HG02870 (cell line): ENCODE measurements at regions not wholly inside any gene's neighbourhood (a gene's known extent, or its start where the extent isn't known, plus 50 kb on each side); places are given as distances from the start of the nearest gene placed in this dataset.
"Not testable (repeated sequence)": the region's sequence is repeated elsewhere in the genome, so short reads cannot be mapped to it uniquely, and the experiment has no call there.

Experiments used
- ATAC-seq: cut with Tn5 transposase; IDR thresholded peaks from one replicate; pipeline ENCODE4 v1.9.1; 2021; ENCODE audit warnings: mild to moderate bottlenecking, moderate library complexity; ENCODE audit not compliant: unreplicated experiment

- ATAC-seq: no peak
These were observed 477.0 kb downstream of the PCNX1 start for GRCh38 chr14:71384007-71384845.

DNA sequence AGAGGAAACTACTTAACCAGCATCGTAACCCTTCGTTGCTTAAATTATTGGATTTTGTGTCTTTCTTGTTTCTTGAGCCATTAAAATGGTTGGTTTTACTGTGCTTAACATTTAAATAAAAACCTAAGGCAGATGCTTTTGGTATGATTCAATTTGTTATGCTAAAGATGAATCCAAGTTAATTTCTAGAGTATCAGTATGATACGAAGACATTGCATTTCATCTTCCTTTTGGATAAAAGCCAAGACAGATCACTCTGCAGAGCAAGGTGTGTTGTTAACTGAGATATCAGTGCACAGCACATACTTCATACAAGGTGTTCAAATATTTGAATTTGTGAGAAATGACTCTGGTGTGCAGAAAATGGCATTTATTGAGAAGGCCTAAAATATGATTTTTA lies 480.5 kb downstream of the PCNX1 start:
- no peak for ATAC-seq

DNA sequence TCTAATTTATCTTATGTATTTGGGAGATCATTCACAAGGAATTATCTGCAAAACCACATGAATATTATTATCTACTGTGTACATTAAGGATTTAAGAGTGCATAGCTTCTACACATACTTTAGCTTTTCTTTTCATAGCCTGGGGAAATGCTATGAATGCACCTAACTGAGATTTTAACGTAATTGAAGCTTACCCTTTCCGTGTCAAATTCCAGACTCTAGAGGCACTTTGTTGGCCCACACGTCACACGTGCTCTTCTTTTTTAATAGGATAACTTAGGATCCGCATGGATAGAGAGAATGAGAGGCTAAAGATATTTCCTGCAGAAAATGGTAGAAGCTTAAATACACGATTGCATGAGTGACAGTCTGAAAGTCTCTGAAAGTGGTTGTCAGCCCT lies 481.1 kb downstream of the PCNX1 start:
- no peak for ATAC-seq

DNA sequence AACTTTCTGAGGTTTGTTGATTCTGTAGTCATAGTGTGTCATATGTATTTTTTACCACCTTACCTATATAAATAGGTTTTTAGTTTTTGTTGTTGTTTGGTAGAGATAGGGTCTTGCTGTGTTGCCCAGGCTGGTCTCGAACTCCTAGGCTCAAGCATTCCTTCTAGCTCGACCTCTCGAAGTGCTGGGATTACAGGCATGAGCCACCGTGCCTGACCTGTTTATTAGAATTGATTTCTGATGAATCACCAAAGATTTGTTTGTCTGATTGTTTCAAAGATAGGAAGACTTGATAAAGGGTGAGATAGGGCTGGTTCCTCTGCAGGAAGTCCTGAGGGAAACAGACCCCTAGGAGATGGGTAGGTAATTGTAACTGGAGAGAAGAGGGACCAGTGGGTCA lies 481.6 kb downstream of the PCNX1 start:
- no peak for ATAC-seq

GRCh38 chr14:71394386-71394785 lies 487.1 kb downstream of the PCNX1 start:
- no peak for ATAC-seq

GRCh38 chr14:71395151-71395604 lies 487.9 kb downstream of the PCNX1 start:
- ATAC-seq: no peak

DNA sequence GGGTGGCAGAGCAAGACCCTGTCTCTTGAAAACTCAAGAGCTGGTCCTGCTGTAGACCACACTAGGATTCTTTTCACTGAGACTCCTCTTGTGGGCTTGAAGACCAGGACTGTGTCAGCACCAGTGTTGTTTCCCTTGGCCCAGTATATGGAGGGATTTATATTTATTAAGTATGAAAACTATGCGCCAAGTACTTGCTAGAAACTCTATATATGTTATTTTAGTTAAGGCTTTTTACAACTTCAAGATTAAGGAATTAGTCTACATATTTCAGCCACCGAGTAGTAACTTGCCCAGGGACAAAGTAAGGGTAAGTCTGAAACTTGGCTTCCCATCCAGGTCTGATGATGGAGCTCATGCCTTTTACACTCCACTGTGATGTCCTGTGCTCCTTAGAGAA lies 488.4 kb downstream of the PCNX1 start:
- no peak for ATAC-seq

DNA sequence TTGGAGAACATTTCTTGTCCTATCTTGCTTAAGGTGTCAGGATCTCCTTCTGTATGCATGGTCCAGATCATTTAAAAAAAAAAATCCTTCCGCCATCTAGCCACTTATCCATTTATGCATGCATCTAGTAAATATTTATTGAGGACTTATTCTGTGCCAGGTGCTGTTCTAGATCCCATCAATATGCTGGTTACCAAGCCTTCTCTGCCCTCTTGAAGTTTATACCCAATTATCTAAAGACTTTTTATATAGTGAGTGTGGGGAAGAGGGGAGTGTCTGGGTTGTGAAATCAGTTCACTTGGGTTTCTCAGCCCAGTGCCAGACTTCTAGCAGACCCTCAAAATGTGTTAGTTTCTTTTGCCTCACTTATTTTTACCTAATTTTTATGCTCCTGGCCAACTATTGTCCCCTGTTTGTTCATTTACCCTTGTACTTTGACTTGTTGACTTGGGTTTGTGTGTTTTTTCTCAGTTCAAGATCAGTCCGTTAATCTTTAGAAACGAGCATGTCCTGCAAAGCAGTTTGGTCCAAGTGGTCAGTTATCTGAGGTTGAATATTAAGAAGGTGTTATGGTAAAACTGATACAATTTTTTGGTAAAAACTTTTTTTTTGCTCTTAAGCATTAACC lies 488.9 kb downstream of the PCNX1 start:
- ATAC-seq: no peak

- no peak for ATAC-seq
These were observed 490.1 kb downstream of the PCNX1 start for GRCh38 chr14:71397371-71397770.

GRCh38 chr14:71398450-71398849 lies 491.2 kb downstream of the PCNX1 start:
- peak; percentile 14 for ATAC-seq

DNA sequence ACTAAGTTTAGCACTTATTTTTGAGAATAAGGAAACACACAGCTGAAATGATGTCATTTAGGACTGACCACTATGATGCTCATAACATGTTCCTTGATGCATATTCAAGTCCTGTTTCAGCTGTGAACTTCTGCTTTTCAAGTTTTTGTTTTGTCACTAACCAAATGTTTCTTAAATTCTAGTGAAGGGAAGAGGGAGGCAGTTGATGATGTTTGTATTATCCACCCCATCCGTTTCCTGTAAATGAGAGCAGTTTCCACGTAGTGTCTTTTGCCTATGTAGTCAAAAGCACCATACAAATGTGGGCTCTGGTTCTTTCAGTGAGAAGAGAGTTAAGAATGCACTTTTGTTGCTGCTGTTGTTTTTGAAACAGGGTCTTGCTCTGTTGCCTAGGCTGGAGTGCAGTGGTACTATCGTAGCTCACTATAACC lies 491.8 kb downstream of the PCNX1 start:
- peak; percentile 67 for ATAC-seq

DNA sequence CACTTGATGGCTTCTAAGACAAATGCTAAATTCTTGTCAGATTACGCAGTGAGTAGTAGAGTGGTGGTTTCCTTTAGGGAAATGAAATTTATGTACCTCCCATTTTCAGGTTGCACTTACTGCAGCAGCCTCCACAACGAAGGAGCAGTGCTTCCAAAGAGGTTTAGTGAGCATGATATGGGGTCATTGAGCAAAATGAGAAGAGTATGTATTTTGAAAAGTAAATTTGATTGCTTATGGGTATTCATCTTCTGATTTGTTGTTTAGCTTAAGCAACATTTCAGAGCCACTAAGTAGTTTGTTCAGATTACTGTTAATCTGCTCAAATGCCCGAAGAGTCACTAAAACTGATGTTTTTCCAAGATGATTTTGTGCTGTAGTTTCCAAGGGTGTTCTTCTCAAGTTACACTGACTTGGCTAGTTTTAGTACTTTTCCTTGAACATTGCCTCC lies 493.6 kb downstream of the PCNX1 start:
- no peak for ATAC-seq

GRCh38 chr14:71402415-71402814 lies 495.2 kb downstream of the PCNX1 start:
- ATAC-seq: not testable (repeated sequence)

DNA sequence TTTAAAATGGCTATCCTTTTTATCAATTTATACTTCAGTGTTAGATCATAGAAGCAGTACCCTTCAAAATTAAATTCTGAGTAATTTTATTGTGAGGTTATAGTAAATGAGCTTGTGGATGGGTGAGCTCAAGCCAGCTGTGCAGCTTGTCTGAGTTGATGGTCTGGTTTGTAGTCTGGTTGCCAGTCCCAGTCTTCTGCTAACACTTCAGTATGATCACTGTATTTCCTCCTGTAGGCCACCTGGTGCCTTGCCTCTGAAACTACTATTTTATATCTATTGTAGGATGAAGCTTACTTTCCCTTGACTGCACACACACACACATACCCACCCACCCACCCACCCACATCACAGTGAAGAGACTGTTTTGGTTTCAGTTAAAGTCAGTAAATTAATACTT lies 496.4 kb downstream of the PCNX1 start:
- ATAC-seq: no peak

DNA sequence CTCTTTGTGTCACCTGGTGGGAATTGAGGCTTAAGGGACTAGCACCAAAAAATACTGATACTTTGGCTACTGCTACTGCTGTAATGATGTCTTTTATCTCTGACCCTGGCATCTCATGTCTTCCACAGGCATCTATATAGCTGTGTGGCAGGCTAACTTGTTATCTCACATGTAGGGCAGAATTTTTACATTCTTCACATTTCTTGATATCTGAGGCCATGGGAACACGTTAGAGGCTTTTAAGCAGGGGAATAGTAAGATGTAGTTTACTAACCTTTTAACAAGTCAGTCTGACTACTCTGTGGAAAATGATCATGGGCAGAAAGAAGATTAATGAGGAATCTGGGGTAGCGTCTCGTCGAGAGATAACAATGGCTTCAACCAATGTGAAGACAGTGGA lies 498.4 kb downstream of the PCNX1 start:
- ATAC-seq: no peak

DNA sequence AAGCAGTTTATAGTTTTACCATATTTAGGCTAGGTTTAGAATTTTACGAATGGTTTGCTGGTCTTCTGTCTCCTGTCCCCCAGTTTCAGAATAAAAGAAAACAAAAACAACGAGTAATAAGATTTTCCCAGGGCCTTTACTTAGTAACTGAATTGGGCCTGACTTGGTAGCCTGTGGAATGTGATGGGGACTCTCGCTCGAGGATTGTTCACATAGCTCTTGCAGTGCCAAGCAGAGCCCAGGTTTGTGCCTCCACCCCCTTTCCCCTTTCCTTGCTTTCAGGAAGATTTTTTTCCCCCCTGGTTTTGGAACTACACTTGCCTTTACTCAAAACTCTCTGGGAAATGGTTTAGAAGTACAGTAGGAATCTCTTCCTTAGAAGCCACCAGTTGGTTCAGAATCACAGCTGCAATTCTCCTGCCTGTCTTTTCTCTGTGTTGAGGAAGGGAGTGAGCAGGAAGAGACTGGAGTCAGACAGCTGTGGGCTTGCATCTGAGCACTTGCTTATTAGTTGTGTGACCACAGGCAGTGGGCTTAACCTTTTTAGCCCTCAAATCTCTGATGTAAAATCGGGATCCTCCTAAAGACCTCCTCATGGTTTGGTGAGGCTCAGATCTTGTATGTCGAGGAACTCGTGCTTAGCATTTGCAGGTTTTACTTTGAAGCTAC lies 501.2 kb downstream of the PCNX1 start:
- ATAC-seq: no peak

DNA sequence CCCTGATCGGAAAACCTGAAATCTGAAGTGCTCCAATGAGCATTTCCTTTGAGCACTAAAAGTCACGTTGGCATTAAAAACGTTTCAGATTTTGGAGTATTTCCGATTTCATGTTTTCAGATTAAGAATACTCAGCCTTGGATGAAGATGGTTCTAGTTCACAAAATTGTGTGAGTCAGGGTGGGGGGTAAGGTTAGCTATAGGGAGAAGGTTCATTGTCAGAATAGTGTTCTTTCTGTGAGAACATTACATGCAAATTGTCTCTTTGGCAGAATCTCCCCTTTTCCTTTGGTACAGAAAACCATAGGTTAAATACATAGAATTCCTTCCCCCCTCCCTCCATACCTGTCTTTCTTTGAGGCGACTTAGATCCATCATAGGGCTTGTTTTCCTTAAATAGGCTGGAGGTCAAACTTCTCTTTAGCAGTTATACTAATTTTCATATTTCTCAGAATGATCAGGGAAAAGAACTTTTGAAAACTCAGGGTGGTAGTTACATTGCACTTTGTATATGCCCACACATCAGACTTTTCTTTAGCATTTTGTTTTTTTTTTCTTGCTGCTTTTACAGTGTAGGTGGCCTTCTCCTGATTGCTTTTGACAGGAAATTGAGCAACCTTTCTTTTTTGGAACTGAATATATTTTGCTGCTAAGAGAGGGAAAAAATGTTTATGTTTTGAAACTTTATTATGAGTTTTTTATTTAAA lies 503.5 kb downstream of the PCNX1 start:
- ATAC-seq: no peak

- ATAC-seq: no peak
These were observed 504.0 kb downstream of the PCNX1 start for GRCh38 chr14:71411285-71411595.

- ATAC-seq: no peak
These were observed 504.5 kb downstream of the PCNX1 start for GRCh38 chr14:71411738-71412137.

DNA sequence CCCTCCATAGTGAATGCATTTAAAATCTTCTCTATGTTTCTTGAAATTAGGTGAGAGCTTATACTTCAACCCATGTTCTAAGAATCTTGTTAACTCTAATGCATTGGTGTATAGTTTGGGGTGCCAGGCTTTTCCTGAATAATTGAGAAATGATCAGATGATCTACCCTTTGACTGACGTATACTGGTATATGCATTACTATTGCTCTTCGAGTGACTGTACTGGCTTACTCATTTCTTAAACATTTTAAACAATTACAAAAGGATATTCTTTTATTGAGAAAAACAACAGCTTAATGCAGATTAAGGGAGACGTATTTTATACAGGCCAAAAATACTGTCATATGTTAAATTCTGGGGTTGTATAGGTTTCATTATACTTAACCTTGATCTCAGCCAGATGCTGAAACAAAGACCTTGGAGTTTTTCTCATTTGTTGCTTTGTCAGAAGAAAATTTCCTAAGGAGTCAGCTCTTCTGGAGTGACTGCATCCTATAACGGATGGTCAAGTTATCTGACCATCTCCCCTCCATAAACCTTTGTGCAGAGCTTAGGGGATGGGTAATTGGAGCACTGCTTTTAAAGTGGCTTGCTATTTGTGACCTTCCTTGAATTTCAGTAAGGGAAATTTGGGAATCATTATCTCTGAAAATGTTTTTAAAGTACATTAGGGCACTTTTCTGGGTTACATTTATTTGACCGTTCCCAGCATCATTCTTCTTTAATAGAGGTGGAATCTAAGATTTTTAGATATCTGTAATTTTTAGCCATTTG lies 507.6 kb downstream of the PCNX1 start:
- no peak for ATAC-seq

- no peak for ATAC-seq
These were observed 508.1 kb downstream of the PCNX1 start for GRCh38 chr14:71415404-71415690.
